ENCODE measurements at regions not wholly inside any gene's neighbourhood (a gene's known extent, or its start where the extent isn't known, plus 50 kb on each side); places are given as distances from the start of the nearest gene placed in this dataset.

- TF ChIP-seq CTCF (IDR thresholded peaks at IDR 0.05; ENCODE audit: insufficient read depth, low read length, severe bottlenecking): no peak
- H3K36me3 ChIP-seq (ENCODE audit: control insufficient read depth, insufficient read depth, low read length): no peaks in the 10 kb centered on the region
- DNase-seq (ENCODE audit: low read depth) (no peak), FAIRE-seq (no peak)
- H3K4me3 ChIP-seq (ENCODE audit: low read depth, low read length): no peak overlapping the region
- no peaks in the 10 kb centered on the region for H3K27me3 ChIP-seq (ENCODE audit: control insufficient read depth, insufficient read depth, low read length)
Measured at GRCh38 chr11:109150581-109150980, 271.4 kb upstream of the C11orf87 start.

GRCh38 chr11:109153836-109154235, 268.2 kb upstream of the C11orf87 start:
- Histone ChIP-seq H3K27me3 (ENCODE audit: control insufficient read depth, insufficient read depth, low read length) (no peaks in the 10 kb centered on the region), H3K36me3 (ENCODE audit: control insufficient read depth, insufficient read depth, low read length) (no peaks in the 10 kb centered on the region), H3K4me3 (ENCODE audit: low read depth, low read length) (no peak overlapping the region)
- FAIRE-seq (no peak), DNase-seq (ENCODE audit: low read depth) (no peak)
- no peak for TF ChIP-seq CTCF (IDR thresholded peaks at IDR 0.05; ENCODE audit: insufficient read depth, low read length, severe bottlenecking)

- Histone ChIP-seq H3K27me3 (ENCODE audit: control insufficient read depth, insufficient read depth, low read length) (no peaks in the 10 kb centered on the region), H3K4me3 (ENCODE audit: low read depth, low read length) (no peak overlapping the region), H3K36me3 (ENCODE audit: control insufficient read depth, insufficient read depth, low read length) (no peaks in the 10 kb centered on the region)
- DNase-seq (ENCODE audit: low read depth): no peak
- no peak for TF ChIP-seq CTCF (IDR thresholded peaks at IDR 0.05; ENCODE audit: insufficient read depth, low read length, severe bottlenecking)
- no peak for FAIRE-seq
Measured at GRCh38 chr11:109155291-109155690, 266.7 kb upstream of the C11orf87 start.

- Histone ChIP-seq H3K27me3 (ENCODE audit: control insufficient read depth, insufficient read depth, low read length) (no peaks in the 10 kb centered on the region), H3K36me3 (ENCODE audit: control insufficient read depth, insufficient read depth, low read length) (no peaks in the 10 kb centered on the region), H3K4me3 (ENCODE audit: low read depth, low read length) (no peak overlapping the region)
- no peak for TF ChIP-seq CTCF (IDR thresholded peaks at IDR 0.05; ENCODE audit: insufficient read depth, low read length, severe bottlenecking)
- DNase-seq (ENCODE audit: low read depth): no peak
- FAIRE-seq: no peak
Measured at GRCh38 chr11:109165035-109165434, 257.0 kb upstream of the C11orf87 start.

GRCh38 chr11:109166441-109166840, 255.5 kb upstream of the C11orf87 start:
- H3K27me3 ChIP-seq (ENCODE audit: control insufficient read depth, insufficient read depth, low read length): no peaks in the 10 kb centered on the region
- DNase-seq (ENCODE audit: low read depth) (no peak), FAIRE-seq (no peak)
- H3K4me3 ChIP-seq (ENCODE audit: low read depth, low read length): no peak overlapping the region
- TF ChIP-seq CTCF (IDR thresholded peaks at IDR 0.05; ENCODE audit: insufficient read depth, low read length, severe bottlenecking): no peak
- no peaks in the 10 kb centered on the region for H3K36me3 ChIP-seq (ENCODE audit: control insufficient read depth, insufficient read depth, low read length)

GRCh38 chr11:109173504-109173903, 248.5 kb upstream of the C11orf87 start:
- no peaks in the 10 kb centered on the region for H3K27me3 ChIP-seq (ENCODE audit: control insufficient read depth, insufficient read depth, low read length)
- no peak for DNase-seq (ENCODE audit: low read depth)
- FAIRE-seq: no peak
- no peaks in the 10 kb centered on the region for H3K36me3 ChIP-seq (ENCODE audit: control insufficient read depth, insufficient read depth, low read length)
- no peak for TF ChIP-seq CTCF (IDR thresholded peaks at IDR 0.05; ENCODE audit: insufficient read depth, low read length, severe bottlenecking)
- no peak overlapping the region for H3K4me3 ChIP-seq (ENCODE audit: low read depth, low read length)
